SW 1271 (cell line): ENCODE measurements at regions not wholly inside any gene's neighbourhood (a gene's known extent, or its start where the extent isn't known, plus 50 kb on each side); places are given as distances from the start of the nearest gene placed in this dataset.
"Not testable (repeated sequence)": the region's sequence is repeated elsewhere in the genome, so short reads cannot be mapped to it uniquely, and the experiment has no call there.

ENCODE experiments used
- DNase-seq, 2 experiments: peaks; one replicate each; lab custom pipeline; 2025; lab: John Stamatoyannopoulos, UW

DNA sequence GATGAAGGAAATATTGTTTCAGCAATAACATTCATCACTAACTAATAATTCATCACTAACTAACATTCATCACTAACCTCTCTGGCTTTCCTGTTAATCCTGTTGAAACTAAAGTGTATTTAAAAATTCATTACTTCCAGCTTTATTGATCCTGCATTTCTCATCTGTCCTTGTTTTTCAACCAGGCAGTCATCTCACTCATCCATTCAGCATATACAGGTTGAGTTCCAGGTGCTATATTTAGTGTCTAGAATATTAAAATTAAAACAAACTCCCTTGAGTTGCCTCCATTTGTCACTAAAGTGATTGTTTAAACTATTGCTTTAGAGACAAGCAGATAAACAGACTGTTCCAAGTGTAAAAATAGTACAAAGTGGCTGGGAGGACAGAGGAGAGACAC, 58.1 kb downstream of the ATXN7L3B start:
- DNase-seq, result no peak

DNA sequence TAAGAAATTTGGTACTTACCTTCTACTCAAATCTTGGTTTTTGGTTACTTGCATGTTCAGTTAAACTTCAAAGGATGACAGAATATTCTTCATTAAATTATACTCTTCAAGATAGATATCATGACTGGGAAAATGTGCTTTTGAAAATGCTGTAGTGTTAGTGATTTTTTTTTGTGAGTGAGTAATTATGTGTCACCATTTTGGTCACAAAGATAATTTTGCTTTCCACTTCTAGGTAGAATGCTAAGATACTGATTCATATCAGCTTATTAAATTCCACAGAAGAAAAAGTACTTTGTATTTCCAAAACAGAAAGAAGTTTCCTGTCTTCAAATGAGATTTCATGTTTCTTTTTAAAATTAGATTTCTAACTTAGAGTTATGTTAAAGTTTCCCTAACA, 61.2 kb downstream of the ATXN7L3B start:
- peak in 1 of 2 experiments; percentile 13 for DNase-seq

DNA sequence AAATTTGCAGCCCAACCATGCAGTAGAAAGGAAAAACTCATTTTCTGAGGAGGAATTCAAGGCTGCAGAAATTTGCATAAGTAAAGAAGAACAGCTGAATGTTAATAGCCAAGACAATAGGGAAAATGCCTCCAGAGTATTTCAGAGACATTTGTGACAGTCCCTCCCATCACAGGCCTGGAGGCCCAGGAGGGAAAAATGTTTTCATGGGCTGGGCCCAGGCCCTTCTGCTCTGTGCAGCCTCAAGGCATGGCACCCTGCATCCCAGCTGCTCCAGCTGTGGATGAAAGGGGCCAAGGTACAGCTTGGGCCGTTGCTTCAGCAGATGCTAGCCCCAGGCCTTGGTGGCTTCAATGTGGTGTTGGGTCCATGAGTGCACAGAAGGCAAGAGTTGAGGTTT, 62.3 kb downstream of the ATXN7L3B start:
- no peak for DNase-seq

DNA sequence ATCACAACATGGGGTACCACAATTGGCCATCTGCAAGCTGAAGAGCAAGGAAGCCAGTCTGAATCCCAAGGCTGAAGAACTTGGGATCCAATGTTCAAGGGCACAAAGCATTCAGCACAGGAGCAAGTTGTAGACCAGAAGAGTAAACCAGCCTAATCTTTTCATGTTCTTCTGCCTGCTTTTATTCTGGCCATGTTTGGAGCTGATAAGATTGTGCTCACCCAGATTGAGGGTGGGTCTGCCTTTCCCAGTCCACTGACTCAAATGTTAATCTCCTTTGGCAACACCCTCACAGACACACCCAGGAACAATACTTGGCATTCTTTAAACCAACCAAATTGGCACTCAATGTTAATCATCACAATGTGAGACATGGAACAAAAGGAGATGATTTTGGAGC, 63.2 kb downstream of the ATXN7L3B start:
- not testable (repeated sequence) for DNase-seq

DNA sequence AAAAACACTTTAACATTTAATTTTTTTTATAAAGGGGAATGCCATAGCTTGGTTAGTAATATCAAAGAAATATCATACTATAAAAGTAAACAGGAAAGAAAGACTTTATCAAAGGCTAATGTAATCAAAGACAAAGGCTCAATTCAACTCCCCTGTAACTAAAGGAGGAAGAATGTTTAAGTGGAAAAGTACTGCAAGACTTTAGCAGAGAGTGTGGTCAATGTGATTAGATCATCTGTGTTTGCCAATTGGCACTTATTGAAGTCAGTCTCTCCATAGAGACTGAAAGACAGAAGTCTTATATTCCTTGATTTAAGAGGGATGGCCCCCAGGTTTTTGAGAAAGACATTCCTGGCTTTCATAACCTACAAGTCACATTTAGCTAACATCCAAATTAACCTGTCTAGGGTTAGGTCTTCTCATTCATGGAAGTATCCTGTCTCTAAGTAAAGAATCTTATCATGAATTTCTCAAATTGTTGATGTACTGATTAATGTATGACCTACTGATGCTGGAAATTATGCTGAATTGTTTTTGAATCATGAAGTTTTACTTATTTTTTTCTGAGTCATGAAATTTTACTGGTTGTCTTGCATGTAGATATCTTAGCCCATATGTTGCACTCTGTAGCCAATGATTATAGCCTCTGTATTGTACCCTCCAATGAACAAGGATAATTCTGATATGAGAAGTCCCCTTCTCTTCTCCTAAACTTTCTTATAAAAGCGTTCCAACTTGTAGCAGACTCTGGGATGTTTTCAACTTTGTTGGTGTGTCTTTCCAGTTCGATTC, 65.4 kb downstream of the ATXN7L3B start:
- no peak for DNase-seq

DNA sequence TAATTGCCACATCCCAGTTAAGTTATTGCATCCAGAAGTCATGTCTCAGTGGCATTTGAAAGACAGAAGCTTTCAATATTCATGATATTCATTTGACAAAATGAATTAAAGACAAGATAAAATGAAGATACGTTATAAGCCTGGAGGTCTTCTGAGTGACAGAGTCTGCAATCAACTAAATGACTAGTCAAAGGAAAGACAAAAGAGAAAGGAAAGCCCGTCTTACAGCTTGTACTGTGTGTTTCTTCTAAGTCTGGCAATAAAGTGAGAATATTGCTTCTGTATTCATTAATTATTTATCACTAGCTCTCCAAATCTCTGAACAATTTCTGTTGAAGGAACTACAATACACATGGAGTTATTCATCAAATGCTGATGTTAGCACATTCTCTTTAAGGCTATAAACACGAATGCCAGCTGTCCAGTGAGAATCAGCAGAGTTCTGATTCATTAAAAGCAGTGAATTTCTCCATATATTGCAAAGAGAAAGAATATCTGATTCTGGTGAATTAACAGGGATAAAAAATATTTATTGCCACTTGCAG, 70.7 kb downstream of the ATXN7L3B start:
- no peak for DNase-seq

DNA sequence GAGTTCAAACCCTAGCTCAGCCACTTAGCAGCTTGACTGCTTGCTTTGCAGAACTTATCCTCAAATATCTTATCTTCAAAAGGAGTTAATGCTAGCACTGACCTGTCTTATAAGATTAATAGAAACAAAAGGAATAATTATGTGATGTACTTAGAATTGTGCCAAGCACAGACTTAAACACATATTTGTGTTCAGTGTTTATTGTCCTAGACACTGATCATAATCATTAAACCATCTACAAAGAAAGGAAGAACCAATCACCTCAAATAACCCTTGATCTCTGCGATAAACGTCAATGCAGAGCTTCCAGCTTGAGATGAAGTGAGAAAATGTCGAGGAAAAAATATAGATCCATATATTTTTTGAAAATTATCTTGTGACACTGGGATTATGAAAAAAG, 73.1 kb downstream of the ATXN7L3B start:
- DNase-seq, result no peak

DNA sequence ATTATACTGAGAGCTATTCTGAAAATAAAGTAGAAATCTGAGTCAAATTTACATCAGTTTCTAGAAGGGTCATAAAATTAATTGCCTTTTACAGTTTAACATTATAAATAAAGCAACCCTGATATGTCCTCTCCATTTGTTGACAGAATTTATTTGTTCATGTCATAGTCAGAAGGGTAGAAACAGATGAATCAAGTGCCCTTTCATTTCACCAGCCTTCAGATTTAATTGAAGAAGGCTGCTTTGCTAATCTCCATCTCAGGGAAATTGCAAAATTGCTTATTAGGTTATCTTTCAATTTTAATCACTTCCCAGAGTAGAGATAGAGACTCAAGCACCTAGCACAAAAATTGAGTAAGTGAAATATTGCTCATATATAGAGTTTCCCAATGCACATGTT, 76.8 kb downstream of the ATXN7L3B start:
- no peak for DNase-seq

DNA sequence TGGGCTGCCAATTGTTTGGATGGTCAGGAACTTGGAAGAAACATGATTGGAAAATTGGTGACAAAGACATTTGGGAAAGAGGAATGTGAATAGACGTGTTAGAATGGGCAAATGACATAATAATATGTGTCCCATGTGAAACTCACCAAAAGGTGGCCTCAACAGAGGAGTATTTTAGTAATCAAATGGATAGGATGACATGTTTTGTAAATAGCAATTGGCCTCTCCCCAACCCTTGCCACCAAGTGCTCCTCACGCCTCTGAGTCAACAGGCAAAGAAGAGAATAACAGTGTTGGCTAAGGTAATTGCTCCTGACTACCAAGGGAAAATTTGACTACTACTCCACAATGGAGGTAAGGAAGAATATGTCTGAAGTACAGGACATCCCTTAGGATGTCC, 81.4 kb downstream of the ATXN7L3B start:
- DNase-seq, result no peak

DNA sequence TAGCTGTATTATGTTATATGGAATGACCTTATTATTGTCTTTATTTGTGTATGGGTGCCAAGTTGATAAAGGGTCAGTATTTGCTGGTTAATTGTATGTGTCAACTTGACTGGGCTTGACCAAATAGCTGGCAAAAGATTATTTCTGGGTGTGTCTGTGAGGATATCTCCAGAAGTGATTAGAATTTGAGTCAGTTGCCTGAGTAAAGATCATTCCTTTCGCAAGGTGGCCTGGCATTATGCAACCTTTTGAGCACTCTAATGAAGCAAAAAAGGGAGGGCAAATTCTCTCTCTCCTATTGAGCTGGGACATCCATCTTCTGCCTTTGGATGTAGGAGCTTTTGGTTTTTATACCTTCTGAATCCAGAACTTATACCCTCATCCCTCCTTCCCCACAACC, 82.2 kb downstream of the ATXN7L3B start:
- DNase-seq, result no peak

DNA sequence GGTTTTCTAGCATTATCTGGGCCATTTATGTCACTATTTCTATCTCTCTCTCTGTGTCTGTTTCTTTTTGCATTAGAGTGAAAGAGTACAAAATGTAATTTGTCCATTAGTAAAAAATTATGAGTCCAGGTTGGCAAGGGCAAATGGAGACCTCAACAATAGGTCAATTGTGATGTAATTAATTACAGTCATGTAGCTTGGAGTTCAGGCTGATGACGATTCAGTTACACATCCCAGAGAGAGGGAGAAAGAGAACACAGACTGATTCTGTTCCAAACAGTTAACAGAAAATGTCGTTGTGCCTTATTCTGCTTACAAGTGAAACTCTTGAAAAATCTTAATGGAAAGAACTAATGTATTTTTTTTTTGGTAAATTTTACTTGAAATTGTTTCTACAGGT, 83.3 kb downstream of the ATXN7L3B start:
- DNase-seq, result no peak

DNA sequence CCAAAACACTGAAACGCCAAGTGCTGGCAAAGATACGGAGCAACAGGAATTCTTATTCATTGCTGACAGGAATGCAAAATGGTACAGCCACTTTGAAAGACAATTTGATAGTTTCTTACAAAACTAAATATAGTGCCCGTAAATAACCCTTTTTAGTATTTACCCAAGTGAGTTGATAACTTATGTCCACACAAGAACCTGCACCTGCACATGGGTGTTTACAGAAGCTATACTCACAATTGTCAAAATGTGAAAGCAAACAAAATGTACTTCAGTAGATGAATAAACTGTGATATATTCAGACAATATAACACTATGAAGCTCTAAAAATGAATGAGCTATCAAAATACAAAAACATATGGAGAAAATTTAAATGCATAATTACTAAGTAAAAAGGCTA, 86.6 kb downstream of the ATXN7L3B start:
- DNase-seq, result no peak

DNA sequence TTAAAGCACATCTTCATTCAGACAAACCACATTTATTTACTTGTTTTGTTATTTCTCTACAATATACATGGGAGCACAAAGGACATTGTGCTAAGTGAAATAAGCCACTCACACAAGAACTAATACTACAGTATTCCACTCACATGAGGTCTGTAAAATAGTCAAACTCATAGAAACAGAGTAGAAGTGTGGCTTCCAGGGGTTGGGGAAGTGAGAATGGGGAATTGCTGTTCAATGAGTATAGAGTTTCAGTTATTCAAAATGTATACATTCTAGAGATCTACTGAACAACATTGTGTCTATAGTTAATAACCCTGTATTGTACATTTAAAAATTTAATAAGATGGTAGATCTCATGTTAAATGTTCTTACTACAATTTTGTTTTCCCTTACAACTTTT, 88.8 kb downstream of the ATXN7L3B start:
- DNase-seq, result no peak

DNA sequence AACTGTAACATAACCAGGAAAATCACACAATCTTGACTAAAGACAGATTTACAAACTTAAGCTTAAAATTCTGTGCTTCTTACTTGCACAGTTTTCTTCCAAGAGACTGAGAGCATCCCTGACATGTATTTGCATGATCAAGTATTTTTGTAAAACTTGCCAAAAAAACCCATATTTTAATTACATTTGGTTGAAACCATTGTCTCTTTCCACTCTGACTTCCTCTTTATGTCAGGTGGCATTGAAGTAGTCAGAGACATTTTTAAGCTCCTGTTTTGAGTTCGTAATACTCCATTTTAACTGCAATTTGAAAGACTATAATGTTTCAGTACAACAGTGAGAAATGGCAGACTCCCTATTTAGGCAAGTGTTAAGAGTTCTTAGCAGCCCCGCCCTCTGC, 103.6 kb downstream of the ATXN7L3B start:
- DNase-seq, result no peak

DNA sequence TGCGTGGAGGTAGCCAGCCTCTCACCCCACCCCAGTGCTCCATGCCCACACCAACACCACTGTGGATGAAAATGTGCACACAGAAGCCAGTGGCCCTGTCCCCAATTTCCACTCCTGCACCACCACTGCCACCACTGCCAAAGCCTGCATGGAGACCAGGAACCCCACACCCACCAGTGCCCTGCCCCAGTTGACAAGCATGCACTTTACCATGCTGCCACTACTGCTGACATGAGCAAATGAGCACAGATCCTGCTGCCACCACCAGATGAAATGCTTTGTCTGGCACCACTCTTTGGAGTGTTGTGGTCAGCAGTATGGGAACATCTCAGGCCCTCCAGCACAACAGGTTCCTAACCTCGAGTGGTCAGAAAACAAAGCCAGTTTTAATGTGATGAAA, 104.1 kb downstream of the ATXN7L3B start:
- no peak for DNase-seq

DNA sequence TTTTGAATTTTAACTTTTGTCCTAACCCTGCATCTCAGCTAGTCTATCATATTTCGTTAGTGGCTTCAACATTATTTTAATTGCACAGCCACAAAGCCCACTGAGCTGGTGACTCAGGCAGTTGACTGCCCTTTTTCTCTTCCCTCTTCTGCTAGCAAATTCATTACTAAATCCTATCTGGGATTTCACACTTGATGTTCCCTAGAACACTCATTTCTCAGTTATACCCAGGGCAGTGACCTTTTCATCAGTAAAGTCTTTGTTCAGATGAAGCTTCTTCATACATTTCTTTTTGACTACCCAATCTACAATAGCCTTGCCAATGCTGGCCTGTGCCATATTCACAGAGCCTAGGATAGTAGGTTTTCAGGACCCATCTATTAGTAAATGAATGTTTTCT, 107.0 kb downstream of the ATXN7L3B start:
- DNase-seq, result no peak

DNA sequence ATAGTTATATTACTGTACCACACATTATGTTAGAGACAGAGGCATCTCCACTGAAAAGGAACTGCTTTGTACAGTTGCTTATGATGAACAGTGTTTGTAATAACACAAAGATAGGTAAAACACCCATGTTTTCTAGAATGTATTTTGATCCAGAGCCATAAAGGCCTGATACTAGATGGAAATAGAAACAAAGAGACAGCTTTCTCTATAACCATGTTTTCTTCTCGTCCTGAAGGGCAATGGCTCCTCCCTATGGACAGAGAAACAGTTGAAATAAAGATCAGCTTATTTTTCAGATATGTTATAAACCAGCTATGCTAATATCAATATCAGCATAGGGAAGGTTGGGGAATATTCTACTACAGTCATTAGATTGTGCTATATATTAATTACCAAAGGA, 109.2 kb downstream of the ATXN7L3B start:
- peak in 1 of 2 experiments; percentile 23 for DNase-seq

DNA sequence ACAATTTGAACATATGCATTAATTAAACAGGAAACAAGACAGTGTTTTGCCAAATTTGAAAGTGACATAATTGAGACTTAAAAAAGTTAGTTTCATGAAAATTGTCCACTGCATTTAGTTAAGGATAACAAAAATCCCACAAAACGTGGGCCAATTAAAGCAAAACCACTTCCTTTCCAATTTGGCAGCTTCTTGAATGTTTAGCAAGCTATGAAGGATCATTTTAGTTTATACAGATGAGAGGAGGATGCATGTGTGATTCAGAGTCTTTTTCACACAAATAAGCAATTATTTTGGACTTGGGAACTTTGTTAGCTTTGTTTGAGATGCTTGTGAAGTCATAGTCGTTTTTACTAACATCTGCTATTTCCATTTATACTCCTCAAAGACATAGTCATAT, 109.6 kb downstream of the ATXN7L3B start:
- no peak for DNase-seq

DNA sequence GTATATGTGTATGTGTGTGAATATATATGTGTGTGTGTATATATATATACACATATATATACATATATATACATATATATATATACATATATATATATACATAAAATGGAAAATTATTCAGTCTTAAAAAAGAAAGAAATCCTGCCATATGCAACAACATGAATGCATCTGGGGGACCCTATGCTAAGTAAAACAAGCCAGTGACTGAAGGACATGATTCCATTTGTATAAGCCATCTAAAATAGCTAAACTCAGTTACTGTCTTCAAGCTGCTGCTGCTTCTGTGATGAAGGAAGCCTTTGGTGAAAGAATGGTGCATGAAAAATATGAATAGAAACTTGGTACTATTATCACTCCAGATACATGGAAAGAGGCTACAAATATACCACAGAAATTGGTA, 118.6 kb downstream of the ATXN7L3B start:
- DNase-seq, result no peak

DNA sequence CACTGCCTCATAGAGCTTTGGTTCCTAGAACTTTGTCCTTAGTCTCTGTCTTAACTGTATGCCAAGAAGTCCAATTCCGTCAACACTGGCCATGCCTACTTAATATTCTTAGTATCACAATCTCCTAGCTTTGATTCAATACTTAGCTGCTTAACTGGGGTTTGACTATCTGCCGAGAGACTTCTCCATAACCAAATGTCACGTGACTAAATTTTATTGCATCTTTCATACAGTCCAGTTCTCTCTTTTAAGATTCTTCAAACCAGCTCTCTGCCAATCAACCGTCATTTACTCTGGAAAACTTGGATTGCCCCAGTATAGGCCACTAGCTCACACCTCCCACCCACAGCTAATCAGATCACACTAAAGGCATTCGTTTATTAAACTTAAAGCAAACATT, 122.8 kb downstream of the ATXN7L3B start:
- DNase-seq, result no peak

DNA sequence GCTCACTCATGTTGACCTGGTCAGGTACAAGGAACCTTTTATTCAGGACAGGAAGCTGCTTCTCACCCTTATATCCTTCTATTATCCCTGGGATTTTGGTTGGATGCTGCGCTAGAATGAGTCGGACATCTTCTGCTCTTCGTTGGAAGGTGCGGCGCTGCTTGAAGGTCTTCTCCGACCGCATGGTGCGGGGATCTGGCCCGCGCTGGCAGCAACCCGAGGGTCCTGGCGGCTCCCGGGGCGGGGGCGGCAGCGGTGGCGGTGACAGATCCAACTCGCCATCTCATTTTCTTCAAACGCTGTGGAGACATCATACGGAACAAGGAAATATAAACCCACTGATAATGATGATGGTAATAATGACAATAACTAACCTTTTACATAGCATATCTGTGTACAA, 126.3 kb downstream of the ATXN7L3B start:
- no peak for DNase-seq

DNA sequence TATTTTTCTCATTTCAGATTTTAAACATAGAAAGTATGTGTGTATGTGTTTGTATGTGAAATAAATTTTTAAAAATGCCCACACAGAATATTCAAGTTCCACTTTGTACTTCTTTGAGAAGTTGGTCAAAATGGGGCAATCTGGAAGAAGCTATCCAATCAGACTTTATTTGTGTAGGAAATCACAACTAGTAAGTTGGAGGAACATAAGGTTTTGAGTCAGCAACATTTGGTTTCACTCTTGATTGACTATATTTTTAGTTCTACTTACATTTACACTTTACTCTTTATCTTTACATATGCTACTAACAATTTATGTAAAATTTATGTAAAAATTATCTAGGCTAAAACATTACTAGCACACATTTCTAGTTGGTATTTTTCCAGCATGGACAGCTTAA, 128.1 kb downstream of the ATXN7L3B start:
- no peak for DNase-seq

DNA sequence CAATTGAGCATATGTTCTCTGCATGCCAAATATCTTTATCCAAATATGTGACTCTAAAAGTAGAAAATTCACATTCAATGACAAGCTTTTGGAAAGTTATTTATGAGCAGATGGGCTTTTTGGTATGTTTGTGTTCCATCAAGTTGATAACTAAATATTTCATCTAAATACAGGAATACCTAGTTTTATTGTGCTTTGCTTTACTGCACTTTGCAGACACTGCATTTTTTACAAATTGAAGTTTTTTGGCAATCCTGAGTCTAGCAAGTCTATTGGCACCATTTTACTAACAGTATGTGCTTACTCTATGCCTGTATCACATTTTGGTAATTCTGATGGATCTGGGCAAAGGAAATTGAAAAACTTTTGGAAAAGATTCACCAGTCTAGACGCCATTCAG, 133.8 kb downstream of the ATXN7L3B start:
- no peak for DNase-seq

DNA sequence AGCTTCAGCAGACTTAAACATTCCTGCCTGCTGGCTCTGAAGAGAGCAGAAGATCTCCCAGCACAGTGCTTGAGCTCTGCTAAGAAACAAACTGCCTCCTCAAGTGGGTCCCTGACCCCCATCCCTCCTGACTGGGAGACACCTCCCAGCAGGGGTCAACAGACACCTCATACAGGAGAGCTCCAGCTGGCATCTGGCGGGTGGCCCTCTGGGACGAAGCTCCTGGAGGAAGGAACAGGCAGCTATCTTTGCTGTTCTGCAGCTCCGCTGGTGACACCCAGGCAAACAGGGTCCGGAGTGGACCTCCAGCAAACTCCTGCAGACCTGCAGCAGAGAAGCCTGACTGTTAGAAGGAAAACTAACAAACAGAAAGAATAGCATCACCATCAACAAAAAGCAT, 139.3 kb downstream of the ATXN7L3B start:
- DNase-seq, result not testable (repeated sequence)
